LNCAP (cell line): ENCODE measurements at regions not wholly inside any gene's neighbourhood (a gene's known extent, or its start where the extent isn't known, plus 50 kb on each side); places are given as distances from the start of the nearest gene placed in this dataset.

Source experiments
- CTCF ChIP-seq: fragments of 450-650 bp; IDR thresholded peaks from 2 replicates; pipeline ENCODE4 v1.5.1; 2017; ENCODE audit warnings: mild to moderate bottlenecking

GRCh38 chr14:51485733-51486132 is 166.0 kb upstream of the FRMD6 start:
- TF ChIP-seq CTCF = no peak

DNA sequence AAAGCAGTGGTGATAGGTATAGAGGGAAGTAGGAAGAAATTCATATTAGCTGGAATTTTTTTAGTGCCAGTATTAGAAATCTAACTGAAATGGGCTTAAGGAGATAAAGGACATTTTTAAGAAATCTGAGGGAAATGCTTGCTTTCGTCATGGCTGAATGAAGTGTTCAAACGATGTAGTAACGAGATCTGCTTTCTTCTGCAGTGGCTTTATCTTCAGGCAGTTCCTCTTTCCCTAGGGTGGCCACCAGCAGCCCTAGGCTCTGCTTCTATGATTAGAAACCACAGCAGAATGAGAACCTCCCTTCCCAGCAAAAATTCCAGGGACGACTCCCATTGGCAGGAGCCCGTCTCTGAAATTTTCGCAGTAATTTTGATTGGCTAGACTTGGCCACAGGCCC is 163.9 kb upstream of the FRMD6 start:
- TF ChIP-seq CTCF = no peak

- TF ChIP-seq CTCF = no peak
These were observed 163.0 kb upstream of the FRMD6 start for GRCh38 chr14:51488569-51489220.

DNA sequence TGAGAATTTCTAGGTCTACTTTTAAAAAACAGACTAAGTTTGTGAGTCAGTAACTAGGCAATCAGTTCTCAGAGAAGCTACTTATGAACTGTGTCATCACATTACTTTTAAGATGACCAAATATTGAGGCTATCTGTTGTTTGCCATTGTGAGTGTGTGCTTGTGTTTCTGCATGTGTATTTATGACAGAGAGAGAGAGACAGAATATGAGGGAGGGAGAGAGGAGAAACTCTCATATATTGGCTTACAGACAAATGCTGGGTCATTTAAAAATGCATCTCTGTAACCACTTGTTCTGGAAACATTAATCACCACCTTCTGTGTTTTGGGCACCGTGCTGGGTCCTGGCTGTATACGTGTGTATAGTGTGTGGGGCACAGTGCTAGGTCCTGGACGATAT is 161.5 kb upstream of the FRMD6 start:
- TF ChIP-seq CTCF = no peak

GRCh38 chr14:51491036-51491545 is 160.6 kb upstream of the FRMD6 start:
- TF ChIP-seq CTCF = no peak

DNA sequence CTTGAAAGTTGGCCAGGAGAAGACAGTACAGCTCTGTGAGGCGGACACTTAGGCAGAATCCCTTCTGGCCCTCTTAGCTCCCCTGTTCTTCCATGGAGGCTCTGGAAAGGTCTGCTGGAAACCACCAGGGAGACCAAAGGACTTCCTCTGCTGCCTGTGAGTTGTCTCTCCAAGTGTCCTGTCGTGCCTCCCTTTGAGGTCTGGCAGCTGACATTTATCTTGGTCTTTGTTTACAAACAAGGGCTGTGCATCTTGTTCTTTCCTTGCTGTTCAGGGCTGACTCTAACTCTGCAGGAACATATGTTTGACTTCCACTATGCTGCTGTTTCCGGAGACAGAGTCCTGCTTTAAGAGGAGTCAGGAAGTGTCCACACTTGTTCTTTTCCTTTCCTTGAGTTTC is 159.9 kb upstream of the FRMD6 start:
- no peak for TF ChIP-seq CTCF

DNA sequence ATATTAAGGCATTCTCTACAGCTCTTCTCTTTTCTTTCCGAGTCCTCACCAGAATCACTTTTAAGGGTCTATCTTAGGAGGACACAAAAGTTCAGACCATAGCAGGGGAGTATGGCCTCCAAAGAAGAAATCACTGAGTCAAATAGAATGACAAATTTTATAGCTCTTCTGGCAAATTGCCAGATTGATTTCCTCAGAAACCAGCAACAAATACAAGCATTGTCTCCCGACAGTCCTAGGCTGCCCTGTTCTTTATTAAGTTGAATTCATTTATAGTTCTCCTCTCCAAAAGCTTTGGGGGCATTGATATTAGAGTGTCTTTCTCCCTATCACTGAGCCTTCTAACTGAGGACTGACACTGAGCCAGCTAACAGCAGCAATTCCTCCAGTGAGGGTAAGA is 156.4 kb upstream of the FRMD6 start:
- no peak for TF ChIP-seq CTCF
